ENCODE measurements at regions not wholly inside any gene's neighbourhood (a gene's known extent, or its start where the extent isn't known, plus 50 kb on each side); places are given as distances from the start of the nearest gene placed in this dataset.

GRCh38 chr3:81416812-81417211 lies 344.6 kb downstream of the GBE1 start:
- TF ChIP-seq, protein P1, sequence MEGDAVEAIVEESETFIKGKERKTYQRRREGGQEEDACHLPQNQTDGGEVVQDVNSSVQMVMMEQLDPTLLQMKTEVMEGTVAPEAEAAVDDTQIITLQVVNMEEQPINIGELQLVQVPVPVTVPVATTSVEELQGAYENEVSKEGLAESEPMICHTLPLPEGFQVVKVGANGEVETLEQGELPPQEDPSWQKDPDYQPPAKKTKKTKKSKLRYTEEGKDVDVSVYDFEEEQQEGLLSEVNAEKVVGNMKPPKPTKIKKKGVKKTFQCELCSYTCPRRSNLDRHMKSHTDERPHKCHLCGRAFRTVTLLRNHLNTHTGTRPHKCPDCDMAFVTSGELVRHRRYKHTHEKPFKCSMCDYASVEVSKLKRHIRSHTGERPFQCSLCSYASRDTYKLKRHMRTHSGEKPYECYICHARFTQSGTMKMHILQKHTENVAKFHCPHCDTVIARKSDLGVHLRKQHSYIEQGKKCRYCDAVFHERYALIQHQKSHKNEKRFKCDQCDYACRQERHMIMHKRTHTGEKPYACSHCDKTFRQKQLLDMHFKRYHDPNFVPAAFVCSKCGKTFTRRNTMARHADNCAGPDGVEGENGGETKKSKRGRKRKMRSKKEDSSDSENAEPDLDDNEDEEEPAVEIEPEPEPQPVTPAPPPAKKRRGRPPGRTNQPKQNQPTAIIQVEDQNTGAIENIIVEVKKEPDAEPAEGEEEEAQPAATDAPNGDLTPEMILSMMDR (IDR thresholded peaks at IDR 0.05), result no peak
- TF ChIP-seq POLR2A (IDR thresholded peaks at IDR 0.05), result no peak

All from esophagus squamous epithelium (tissue), 4 donors.